WTC11 (cell line): ENCODE measurements at regions not wholly inside any gene's neighbourhood (a gene's known extent, or its start where the extent isn't known, plus 50 kb on each side); places are given as distances from the start of the nearest gene placed in this dataset.

Experiments
- ATAC-seq: fragments of 200-7000 bp; cut with Tn5 transposase; 2 replicates; pipeline ENCODE4 v1.10.0; 2021; ENCODE audit warnings: mild to moderate bottlenecking, moderate library complexity
- CTCF ChIA-PET: fragments of 300-600 bp; sonication (Branson Sonifier 250); formaldehyde crosslinking; loops from one replicate; lab custom pipeline; 2021; ENCODE audit warnings: antibody characterized with exemption; lab: Charles Lee
- POLR2A ChIA-PET: fragments of 350-600 bp; sonication (Branson Sonifier 250); formaldehyde crosslinking; loops from one replicate; lab custom pipeline; 2021; ENCODE audit warnings: antibody characterized with exemption; lab: Charles Lee
- DNase-seq: peaks from one replicate; pipeline ENCODE4 v3.0.0; 2021; ENCODE audit warnings: low spot score
- H3K27ac Mint-ChIP-seq: 2 replicates; pipeline ENCODE4 v1.8.0; 2021; ENCODE audit warnings: mixed read lengths
- H3K27me3 Mint-ChIP-seq: 2 replicates; pipeline ENCODE4 v1.8.0; 2021; ENCODE audit warnings: low read depth, mild to moderate bottlenecking, moderate library complexity, mixed read lengths
- H3K36me3 Mint-ChIP-seq: 2 replicates; pipeline ENCODE4 v1.8.0; 2021; ENCODE audit warnings: mixed read lengths
- H3K4me1 Mint-ChIP-seq: 2 replicates; pipeline ENCODE4 v1.8.0; 2022; ENCODE audit warnings: mixed read lengths
- H3K4me3 Mint-ChIP-seq: 2 replicates; pipeline ENCODE4 v1.8.0; 2021; ENCODE audit warnings: mild to moderate bottlenecking, moderate library complexity, mixed read lengths
- H3K9me3 Mint-ChIP-seq: 2 replicates; pipeline ENCODE4 v1.8.0; 2021; ENCODE audit warnings: mixed read lengths
- ARID4B ChIP-seq: sonication (generic); formaldehyde crosslinking; IDR thresholded peaks from 2 replicates; pipeline ENCODE4 v1.8.0; 2023; ENCODE audit warnings: missing genetic modification reagents, mild to moderate bottlenecking, borderline replicate concordance
- CDX4 ChIP-seq: fragments of 250-450 bp; sonication (Bioruptor Pico); IDR thresholded peaks from 2 replicates; pipeline ENCODE4 v1.9.0; 2021; ENCODE audit warnings: moderate library complexity, mild to moderate bottlenecking, inconsistent platforms, borderline replicate concordance
- CREB1 ChIP-seq: sonication (generic); formaldehyde crosslinking; IDR thresholded peaks from 2 replicates; pipeline ENCODE4 v1.8.0; 2023; ENCODE audit warnings: mild to moderate bottlenecking, missing genetic modification reagents
- FOXK1 ChIP-seq: sonication (generic); formaldehyde crosslinking; IDR thresholded peaks from 2 replicates; pipeline ENCODE4 v1.8.0; 2022; ENCODE audit warnings: mild to moderate bottlenecking, moderate library complexity, missing genetic modification reagents
- GRHL2 ChIP-seq: fragments of 250-450 bp; sonication (Bioruptor Pico); IDR thresholded peaks from 2 replicates; pipeline ENCODE4 v1.8.0; 2022; ENCODE audit warnings: mild to moderate bottlenecking, moderate library complexity; ENCODE audit not compliant: insufficient replicate concordance, severe bottlenecking
- IRF1 ChIP-seq: sonication (generic); formaldehyde crosslinking; IDR thresholded peaks from 2 replicates; pipeline ENCODE4 v1.8.0; 2023; ENCODE audit warnings: missing genetic modification reagents
- NFATC4 ChIP-seq: fragments of 250-450 bp; sonication (Bioruptor Pico); IDR thresholded peaks from 2 replicates; pipeline ENCODE4 v1.9.0; 2021; ENCODE audit warnings: mild to moderate bottlenecking
- RELA ChIP-seq: sonication (generic); formaldehyde crosslinking; IDR thresholded peaks from 2 replicates; pipeline ENCODE4 v1.8.1; 2022; ENCODE audit warnings: missing genetic modification reagents, mild to moderate bottlenecking, borderline replicate concordance
- SMAD4 ChIP-seq: sonication (generic); formaldehyde crosslinking; IDR thresholded peaks from 2 replicates; pipeline ENCODE4 v1.8.0; 2022; ENCODE audit warnings: mild to moderate bottlenecking, missing genetic modification reagents
- TEAD4 ChIP-seq: sonication (generic); formaldehyde crosslinking; IDR thresholded peaks from 2 replicates; pipeline ENCODE4 v1.8.0; 2022; ENCODE audit warnings: mild to moderate bottlenecking, missing genetic modification reagents
- TF ChIP-seq, protein P1 (sequence below): sonication (generic); formaldehyde crosslinking; IDR thresholded peaks from 2 replicates; pipeline ENCODE4 v1.8.1; 2022; ENCODE audit warnings: low read depth, mild to moderate bottlenecking, moderate library complexity, missing genetic modification reagents, borderline replicate concordance
- TF ChIP-seq, protein P2 (sequence below): fragments of 200-600 bp; IDR thresholded peaks from 2 replicates; pipeline ENCODE4 v1.8.0; 2022; ENCODE audit warnings: antibody characterized with exemption
- TF ChIP-seq, protein P3 (sequence below): fragments of 250-450 bp; sonication (Bioruptor Pico); IDR thresholded peaks from 2 replicates; pipeline ENCODE4 v1.9.0; 2021; ENCODE audit warnings: mild to moderate bottlenecking, borderline replicate concordance

- TF ChIP-seq GRHL2 (no peak), NFATC4 (CRISPR knock-in tag) (no peak), CDX4 (no peak), TEAD4 (CRISPR knock-in tag) (no peak)
- TF ChIP-seq, protein P1, sequence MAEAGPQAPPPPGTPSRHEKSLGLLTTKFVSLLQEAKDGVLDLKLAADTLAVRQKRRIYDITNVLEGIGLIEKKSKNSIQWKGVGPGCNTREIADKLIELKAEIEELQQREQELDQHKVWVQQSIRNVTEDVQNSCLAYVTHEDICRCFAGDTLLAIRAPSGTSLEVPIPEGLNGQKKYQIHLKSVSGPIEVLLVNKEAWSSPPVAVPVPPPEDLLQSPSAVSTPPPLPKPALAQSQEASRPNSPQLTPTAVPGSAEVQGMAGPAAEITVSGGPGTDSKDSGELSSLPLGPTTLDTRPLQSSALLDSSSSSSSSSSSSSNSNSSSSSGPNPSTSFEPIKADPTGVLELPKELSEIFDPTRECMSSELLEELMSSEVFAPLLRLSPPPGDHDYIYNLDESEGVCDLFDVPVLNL: no peak
Observed at GRCh38 chr22:49022816-49023160, 804.9 kb downstream of the BRD1 start (continued).

GRCh38 chr22:49021926-49022815 is 805.5 kb downstream of the BRD1 start:
- H3K36me3 Mint-ChIP-seq: no peaks in the 10 kb centered on the region
- CTCF ChIA-PET: no interaction called here

GRCh38 chr22:49021131-49021925 is 806.3 kb downstream of the BRD1 start:
- no peak overlapping the region for H3K4me3 Mint-ChIP-seq
- no peak overlapping the region for H3K27ac Mint-ChIP-seq
- ChIA-PET CTCF (no interaction called here), POLR2A (no interaction called here)
- DNase-seq (no peak), ATAC-seq (no peak)
- H3K36me3 Mint-ChIP-seq: no peaks in the 10 kb centered on the region
- H3K9me3 Mint-ChIP-seq: no peaks in the 10 kb centered on the region
- H3K4me1 Mint-ChIP-seq: 0 out of 2 replicates have a peak, but pooled peaks cover 5% of the 10 kb centered on the region
- no peaks in the 10 kb centered on the region for H3K27me3 Mint-ChIP-seq
- TF ChIP-seq, protein P2, sequence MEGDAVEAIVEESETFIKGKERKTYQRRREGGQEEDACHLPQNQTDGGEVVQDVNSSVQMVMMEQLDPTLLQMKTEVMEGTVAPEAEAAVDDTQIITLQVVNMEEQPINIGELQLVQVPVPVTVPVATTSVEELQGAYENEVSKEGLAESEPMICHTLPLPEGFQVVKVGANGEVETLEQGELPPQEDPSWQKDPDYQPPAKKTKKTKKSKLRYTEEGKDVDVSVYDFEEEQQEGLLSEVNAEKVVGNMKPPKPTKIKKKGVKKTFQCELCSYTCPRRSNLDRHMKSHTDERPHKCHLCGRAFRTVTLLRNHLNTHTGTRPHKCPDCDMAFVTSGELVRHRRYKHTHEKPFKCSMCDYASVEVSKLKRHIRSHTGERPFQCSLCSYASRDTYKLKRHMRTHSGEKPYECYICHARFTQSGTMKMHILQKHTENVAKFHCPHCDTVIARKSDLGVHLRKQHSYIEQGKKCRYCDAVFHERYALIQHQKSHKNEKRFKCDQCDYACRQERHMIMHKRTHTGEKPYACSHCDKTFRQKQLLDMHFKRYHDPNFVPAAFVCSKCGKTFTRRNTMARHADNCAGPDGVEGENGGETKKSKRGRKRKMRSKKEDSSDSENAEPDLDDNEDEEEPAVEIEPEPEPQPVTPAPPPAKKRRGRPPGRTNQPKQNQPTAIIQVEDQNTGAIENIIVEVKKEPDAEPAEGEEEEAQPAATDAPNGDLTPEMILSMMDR: no peak
- TF ChIP-seq, protein P3, sequence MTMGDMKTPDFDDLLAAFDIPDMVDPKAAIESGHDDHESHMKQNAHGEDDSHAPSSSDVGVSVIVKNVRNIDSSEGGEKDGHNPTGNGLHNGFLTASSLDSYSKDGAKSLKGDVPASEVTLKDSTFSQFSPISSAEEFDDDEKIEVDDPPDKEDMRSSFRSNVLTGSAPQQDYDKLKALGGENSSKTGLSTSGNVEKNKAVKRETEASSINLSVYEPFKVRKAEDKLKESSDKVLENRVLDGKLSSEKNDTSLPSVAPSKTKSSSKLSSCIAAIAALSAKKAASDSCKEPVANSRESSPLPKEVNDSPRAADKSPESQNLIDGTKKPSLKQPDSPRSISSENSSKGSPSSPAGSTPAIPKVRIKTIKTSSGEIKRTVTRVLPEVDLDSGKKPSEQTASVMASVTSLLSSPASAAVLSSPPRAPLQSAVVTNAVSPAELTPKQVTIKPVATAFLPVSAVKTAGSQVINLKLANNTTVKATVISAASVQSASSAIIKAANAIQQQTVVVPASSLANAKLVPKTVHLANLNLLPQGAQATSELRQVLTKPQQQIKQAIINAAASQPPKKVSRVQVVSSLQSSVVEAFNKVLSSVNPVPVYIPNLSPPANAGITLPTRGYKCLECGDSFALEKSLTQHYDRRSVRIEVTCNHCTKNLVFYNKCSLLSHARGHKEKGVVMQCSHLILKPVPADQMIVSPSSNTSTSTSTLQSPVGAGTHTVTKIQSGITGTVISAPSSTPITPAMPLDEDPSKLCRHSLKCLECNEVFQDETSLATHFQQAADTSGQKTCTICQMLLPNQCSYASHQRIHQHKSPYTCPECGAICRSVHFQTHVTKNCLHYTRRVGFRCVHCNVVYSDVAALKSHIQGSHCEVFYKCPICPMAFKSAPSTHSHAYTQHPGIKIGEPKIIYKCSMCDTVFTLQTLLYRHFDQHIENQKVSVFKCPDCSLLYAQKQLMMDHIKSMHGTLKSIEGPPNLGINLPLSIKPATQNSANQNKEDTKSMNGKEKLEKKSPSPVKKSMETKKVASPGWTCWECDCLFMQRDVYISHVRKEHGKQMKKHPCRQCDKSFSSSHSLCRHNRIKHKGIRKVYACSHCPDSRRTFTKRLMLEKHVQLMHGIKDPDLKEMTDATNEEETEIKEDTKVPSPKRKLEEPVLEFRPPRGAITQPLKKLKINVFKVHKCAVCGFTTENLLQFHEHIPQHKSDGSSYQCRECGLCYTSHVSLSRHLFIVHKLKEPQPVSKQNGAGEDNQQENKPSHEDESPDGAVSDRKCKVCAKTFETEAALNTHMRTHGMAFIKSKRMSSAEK (CRISPR knock-in tag): no peak
- no peak for TF ChIP-seq IRF1 (CRISPR knock-in tag)
- TF ChIP-seq, protein P1: no peak

More at GRCh38 chr22:49021926-49022815, 805.5 kb downstream of the BRD1 start:
- 0 out of 2 replicates have a peak, but pooled peaks cover 5% of the 10 kb centered on the region for H3K4me1 Mint-ChIP-seq
- no peaks in the 10 kb centered on the region; the same call in 1 of the 2 replicates for H3K27me3 Mint-ChIP-seq
- DNase-seq (peak; percentile 2), ATAC-seq (no peak)
- H3K9me3 Mint-ChIP-seq: no peaks in the 10 kb centered on the region
- TF ChIP-seq RELA (CRISPR knock-in tag): no peak
- no peak for TF ChIP-seq ARID4B (CRISPR knock-in tag)
- no peak for TF ChIP-seq CREB1 (CRISPR knock-in tag)
- no peak for TF ChIP-seq FOXK1
- TF ChIP-seq SMAD4 (CRISPR knock-in tag): no peak
- H3K27ac Mint-ChIP-seq: no peak overlapping the region
- H3K4me3 Mint-ChIP-seq: no peak overlapping the region
- POLR2A ChIA-PET: no interaction called here
